Fibroblast of pulmonary artery (primary cell): ENCODE measurements at regions not wholly inside any gene's neighbourhood (a gene's known extent, or its start where the extent isn't known, plus 50 kb on each side); places are given as distances from the start of the nearest gene placed in this dataset.

Experiments
- DNase-seq: peaks from one replicate; pipeline ENCODE4 v3.0.0-alpha.2; 2010; ENCODE audit warnings: low read depth
- H3K4me3 ChIP-seq: replicated peaks from 2 replicates; pipeline ENCODE4 v1.5.1; 2011; ENCODE audit warnings: low read depth, mild to moderate bottlenecking, control low read depth, low read length, moderate library complexity
- TF ChIP-seq, protein P1 (sequence below): IDR thresholded peaks from 2 replicates; pipeline ENCODE4 v1.5.1; 2011; ENCODE audit warnings: mild to moderate bottlenecking, control low read depth, low read length, inconsistent platforms; ENCODE audit errors: missing control alignments

DNA sequence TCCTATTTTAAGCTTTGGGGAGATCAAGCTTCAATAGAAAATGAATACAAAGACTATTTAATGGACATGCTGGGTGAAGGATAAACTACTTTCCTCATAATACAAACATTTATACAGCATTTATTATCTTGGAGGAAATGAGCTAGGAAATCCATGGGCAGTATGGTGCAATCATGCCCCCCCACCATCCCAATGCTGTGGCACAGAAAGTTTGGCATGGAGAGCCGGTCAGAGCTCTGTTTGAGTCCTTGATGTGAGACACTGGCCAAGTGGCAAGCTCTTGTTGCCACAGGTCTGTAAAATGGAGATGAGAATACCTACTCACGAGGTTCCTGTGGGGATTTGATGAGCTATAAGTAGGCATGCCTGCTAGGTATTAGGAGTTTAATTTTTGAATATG is 120.6 kb downstream of the MAB21L3 start:
- TF ChIP-seq, protein P1, sequence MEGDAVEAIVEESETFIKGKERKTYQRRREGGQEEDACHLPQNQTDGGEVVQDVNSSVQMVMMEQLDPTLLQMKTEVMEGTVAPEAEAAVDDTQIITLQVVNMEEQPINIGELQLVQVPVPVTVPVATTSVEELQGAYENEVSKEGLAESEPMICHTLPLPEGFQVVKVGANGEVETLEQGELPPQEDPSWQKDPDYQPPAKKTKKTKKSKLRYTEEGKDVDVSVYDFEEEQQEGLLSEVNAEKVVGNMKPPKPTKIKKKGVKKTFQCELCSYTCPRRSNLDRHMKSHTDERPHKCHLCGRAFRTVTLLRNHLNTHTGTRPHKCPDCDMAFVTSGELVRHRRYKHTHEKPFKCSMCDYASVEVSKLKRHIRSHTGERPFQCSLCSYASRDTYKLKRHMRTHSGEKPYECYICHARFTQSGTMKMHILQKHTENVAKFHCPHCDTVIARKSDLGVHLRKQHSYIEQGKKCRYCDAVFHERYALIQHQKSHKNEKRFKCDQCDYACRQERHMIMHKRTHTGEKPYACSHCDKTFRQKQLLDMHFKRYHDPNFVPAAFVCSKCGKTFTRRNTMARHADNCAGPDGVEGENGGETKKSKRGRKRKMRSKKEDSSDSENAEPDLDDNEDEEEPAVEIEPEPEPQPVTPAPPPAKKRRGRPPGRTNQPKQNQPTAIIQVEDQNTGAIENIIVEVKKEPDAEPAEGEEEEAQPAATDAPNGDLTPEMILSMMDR = no peak
- no peak overlapping the region for H3K4me3 ChIP-seq
- DNase-seq = no peak

DNA sequence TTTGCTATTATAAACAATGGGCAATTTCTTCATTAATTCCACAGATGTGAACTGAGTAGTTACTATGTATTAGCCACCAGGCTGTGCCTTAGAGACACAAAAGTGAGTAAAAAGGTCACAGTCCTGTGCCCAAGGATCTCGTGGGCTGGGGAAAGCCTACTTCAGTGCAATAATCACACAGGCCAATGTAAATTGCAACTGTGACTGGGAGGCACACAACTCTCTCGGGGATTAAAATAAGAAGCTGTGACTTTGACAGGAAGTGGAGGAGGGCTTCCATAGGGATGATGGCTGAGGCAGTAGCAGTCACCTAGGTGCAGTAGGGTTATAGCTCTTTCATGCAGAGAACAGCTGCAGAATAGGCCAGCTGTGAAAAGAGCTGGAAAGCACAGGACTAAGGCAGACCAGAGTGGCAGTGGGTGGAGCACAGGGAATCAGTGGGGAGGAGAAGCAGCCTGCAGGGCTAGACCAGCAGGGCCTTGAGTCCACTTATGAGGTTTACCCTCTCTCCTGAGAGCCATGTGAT is 121.9 kb downstream of the MAB21L3 start:
- H3K4me3 ChIP-seq = no peak overlapping the region
- peak; percentile 2 for DNase-seq
- TF ChIP-seq, protein P1 = no peak

DNA sequence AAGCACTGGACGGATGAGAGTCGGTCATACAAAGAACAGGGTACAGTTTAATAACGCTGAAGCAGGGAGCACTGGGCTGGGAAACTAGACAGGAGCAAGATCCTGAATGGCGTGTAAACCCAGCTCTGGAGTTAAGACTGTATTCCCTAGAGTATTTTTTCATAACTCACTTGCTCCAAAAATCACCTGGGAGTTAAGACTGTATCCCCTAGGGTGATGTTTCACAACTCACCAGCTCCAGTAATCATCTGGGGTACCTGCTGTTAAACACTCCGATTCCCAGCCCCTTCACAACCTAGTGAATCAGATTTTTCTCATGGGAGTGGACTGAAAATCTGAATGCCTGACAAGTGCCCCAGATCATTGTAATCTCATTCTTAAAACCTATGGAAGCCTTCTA is 123.2 kb downstream of the MAB21L3 start:
- no peak overlapping the region for H3K4me3 ChIP-seq
- DNase-seq = no peak
- TF ChIP-seq, protein P1 = no peak

DNA sequence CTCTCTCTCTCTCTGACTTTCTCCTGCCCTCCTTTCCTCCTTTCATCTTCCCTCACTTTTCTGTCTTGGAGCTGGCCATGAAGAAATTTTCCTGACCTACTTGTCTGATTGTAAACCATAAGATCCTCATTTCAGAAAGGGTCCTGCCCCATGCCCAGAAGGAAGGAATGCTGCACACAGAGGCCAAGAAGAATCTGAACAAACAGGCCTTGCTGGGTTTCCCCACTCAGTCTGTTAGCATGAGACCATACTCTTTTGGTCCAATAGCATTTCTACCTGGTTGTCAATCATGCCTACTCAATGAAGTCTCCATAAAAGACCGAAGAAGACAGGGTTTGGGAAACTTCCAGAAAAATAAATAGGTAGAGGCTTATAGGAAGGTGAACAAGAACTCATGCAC is 128.7 kb downstream of the MAB21L3 start:
- H3K4me3 ChIP-seq = no peak overlapping the region
- TF ChIP-seq, protein P1 = no peak
- no peak for DNase-seq

DNA sequence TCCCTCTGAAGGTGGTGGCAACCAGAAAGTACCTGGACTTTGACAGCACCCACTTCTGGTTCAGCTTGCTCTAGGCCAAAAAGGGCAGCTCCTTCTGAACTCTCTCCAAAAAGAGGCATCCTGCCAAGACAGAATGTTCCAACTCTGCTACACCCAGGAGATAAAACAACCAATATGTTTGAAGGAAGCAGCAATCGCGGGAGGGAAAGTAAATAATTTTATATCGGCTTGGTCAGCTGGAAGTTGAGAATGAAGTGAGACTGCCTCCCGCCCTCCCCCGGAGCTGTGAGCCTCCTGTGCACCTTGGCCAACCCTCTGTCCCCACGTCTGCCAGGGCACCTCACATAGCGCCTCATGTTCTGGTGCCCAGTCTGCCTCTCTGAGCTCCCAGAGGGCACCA is 130.3 kb upstream of the ATP1A1 start:
- no peak for DNase-seq
- TF ChIP-seq, protein P1 = no peak
- no peak overlapping the region for H3K4me3 ChIP-seq

DNA sequence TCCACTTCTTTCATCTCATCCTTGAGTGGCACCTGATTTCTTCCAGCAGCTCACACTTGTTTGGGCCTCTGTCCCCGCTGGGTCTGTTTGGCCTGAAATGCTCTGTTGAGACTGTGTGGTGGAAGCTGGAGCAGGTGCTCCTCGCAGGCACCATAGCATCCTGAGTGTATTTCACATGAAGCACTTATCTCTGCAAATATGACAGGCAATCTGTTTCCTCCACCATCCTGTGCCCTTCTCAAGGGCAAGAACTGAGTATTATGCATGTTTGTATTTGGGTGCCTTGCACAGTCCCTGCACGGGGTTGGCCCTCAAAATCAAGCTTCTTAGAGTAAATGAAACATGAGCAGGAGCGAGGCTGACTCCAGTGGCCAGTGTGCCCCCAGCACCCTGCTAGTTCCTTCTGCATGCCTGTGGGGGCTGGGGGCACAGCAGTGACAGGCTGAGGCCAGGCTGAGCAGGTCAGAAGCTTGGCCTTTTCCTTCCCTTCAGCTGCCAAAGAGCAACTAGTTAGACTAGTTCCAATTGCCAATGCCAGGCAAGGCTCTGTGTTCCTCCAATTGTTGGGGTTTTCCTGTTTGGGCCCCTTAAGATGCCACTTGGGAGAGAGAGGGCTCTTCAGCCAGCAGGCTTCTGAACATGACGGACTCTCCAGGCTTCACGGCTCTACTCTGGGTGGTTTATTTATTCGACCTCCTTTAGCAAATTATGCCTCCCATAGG is 129.6 kb upstream of the ATP1A1 start:
- TF ChIP-seq, protein P1 = no peak

DNA sequence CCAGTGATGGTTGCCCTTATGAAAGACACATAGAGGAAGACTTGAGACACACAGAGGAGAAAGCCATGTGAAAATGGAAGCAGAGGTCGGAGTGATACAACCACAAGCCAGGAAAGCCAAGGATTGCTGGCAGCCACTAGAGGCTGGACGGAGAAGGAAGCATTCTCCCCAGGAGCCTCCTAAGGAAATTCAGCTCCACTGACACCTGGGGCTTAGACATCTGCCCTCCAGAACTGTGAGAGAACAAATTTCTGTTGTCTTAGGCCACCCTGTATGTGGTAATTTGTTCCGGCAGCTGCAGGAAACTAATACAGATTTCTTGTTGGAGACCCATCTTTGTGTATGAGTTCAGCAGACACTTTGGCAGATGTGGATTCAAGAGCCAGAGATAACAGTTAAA is 126.9 kb upstream of the ATP1A1 start:
- no peak for DNase-seq
- TF ChIP-seq, protein P1 = no peak
- H3K4me3 ChIP-seq = no peak overlapping the region

More for the DNA sequence above, 129.6 kb upstream of the ATP1A1 start:
- DNase-seq = no peak
- no peak overlapping the region for H3K4me3 ChIP-seq
